ENCODE measurements at regions not wholly inside any gene's neighbourhood (a gene's known extent, or its start where the extent isn't known, plus 50 kb on each side); places are given as distances from the start of the nearest gene placed in this dataset.

DNA sequence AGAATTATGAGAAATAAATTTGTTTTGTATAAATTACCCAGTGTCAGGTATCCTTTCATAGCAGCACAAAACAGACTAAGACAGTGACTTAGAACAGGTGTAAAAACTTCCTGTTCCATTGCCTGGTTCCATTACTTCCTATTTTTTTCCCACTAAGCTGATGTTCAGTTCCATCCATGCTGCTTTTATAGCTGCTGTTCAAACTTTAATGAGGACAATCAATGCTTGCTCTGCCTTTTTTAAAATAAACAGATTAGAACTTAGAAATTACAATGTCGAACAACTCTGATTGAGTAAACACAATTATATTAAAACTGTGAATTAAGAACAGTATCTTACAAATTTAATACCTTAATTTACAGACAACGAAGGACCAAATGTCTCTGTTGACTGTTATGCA lies 818.9 kb downstream of the OLFM4 start:
- no peak for DNase-seq (ENCODE audit: low read depth)
- TF ChIP-seq, protein P1, sequence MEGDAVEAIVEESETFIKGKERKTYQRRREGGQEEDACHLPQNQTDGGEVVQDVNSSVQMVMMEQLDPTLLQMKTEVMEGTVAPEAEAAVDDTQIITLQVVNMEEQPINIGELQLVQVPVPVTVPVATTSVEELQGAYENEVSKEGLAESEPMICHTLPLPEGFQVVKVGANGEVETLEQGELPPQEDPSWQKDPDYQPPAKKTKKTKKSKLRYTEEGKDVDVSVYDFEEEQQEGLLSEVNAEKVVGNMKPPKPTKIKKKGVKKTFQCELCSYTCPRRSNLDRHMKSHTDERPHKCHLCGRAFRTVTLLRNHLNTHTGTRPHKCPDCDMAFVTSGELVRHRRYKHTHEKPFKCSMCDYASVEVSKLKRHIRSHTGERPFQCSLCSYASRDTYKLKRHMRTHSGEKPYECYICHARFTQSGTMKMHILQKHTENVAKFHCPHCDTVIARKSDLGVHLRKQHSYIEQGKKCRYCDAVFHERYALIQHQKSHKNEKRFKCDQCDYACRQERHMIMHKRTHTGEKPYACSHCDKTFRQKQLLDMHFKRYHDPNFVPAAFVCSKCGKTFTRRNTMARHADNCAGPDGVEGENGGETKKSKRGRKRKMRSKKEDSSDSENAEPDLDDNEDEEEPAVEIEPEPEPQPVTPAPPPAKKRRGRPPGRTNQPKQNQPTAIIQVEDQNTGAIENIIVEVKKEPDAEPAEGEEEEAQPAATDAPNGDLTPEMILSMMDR (IDR thresholded peaks at IDR 0.05; ENCODE audit: low read depth, low read length, missing control alignments): no peak
- H3K4me3 ChIP-seq (ENCODE audit: low read depth, low read length): no peak overlapping the region

DNA sequence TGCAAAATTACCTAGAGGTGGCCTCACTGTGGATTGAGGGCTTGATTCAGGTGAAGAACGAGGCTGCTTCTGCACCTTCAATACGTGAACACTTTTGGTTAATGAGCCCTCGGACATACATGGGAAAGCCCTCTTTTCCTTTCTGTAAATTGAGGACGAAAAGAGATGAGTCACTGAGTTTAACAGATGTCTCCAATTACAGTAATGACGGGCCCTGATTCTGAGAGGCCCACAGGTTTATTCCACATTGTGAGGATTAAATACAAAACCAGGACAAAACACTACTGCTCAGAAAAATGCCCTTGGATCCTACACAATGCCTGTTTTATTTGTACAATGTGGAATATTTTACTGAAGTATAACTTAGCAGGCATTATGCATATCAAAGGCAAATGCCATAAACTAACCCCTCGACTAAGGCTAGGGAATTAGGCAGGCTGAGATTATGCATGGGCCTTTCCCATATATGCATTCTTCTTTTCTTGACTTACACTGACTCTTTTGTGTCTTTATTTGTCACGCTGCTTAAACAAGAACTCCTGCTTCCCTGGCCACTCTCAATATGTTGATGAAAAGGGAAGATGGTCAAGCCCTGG lies 819.9 kb downstream of the OLFM4 start:
- no peak for DNase-seq (ENCODE audit: low read depth)
- TF ChIP-seq, protein P1 (IDR thresholded peaks at IDR 0.05; ENCODE audit: low read depth, low read length, missing control alignments): no peak
- no peak overlapping the region for H3K4me3 ChIP-seq (ENCODE audit: low read depth, low read length)

- DNase-seq (ENCODE audit: low read depth): no peak
- TF ChIP-seq, protein P1 (IDR thresholded peaks at IDR 0.05; ENCODE audit: low read depth, low read length, missing control alignments): no peak
- H3K4me3 ChIP-seq (ENCODE audit: low read depth, low read length): no peak overlapping the region
Measured at GRCh38 chr13:53854321-53854720, 825.7 kb downstream of the OLFM4 start.

DNA sequence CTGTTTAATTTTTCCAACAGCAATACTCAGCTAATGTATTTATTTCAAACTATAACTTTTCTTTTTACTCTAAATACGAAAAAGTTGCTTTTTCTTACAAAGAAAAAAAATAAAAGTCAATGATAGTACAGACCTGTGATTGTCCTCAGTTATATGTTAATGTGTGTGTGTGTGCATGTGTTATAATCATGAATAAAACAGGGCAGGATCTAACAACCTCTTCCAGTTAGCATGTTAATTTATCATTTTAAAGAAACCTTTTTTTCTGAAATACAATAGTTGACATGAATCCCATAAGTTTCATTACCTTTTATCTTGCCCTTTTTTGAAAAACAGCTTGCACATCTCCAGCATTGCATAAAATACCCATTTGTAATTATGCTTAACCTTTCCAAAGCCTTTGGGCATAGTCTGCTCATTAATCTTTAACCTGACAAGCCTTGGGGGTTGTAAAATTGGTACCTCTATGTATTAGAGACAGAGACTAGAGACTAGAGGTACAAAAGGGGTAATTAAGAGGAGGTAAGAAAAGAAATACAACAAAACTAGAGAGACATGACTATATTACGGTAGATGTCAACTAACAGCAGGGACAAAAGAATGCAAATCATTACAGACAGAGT lies 828.1 kb downstream of the OLFM4 start:
- no peak overlapping the region for H3K4me3 ChIP-seq (ENCODE audit: low read depth, low read length)
- TF ChIP-seq, protein P1 (IDR thresholded peaks at IDR 0.05; ENCODE audit: low read depth, low read length, missing control alignments): no peak
- no peak for DNase-seq (ENCODE audit: low read depth)

GRCh38 chr13:53863520-53863919 lies 834.9 kb downstream of the OLFM4 start:
- no peak overlapping the region for H3K4me3 ChIP-seq (ENCODE audit: low read depth, low read length)
- DNase-seq (ENCODE audit: low read depth): no peak
- TF ChIP-seq, protein P1 (IDR thresholded peaks at IDR 0.05; ENCODE audit: low read depth, low read length, missing control alignments): no peak

GRCh38 chr13:53873558-53873957 lies 844.9 kb downstream of the OLFM4 start:
- DNase-seq (ENCODE audit: low read depth): no peak
- TF ChIP-seq, protein P1 (IDR thresholded peaks at IDR 0.05; ENCODE audit: low read depth, low read length, missing control alignments): no peak
- H3K4me3 ChIP-seq (ENCODE audit: low read depth, low read length): no peak overlapping the region

DNA sequence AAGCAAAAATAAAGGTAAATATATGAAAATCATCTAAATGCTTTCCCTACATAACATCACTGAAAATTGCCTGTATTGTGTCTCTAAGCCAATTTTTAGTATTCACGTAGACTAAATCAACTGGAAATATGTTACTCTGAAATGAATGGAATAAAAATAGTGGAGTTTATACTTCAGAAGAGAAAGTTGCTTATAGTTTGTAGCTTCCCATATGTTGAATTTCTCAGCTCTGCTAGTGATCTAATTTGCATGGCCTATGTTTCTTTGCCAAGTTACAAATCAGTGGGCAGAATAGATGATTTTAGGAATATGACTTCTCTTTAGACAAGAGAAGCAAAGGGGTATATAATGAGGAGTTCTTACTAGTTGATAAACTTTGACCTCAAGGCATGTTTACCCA lies 850.2 kb downstream of the OLFM4 start:
- DNase-seq (ENCODE audit: low read depth): no peak
- H3K4me3 ChIP-seq (ENCODE audit: low read depth, low read length): no peak overlapping the region
- TF ChIP-seq, protein P1 (IDR thresholded peaks at IDR 0.05; ENCODE audit: low read depth, low read length, missing control alignments): no peak

Measured in GM12864 (cell line).